Tibial nerve (tissue), 3 donors: ENCODE measurements at regions not wholly inside any gene's neighbourhood (a gene's known extent, or its start where the extent isn't known, plus 50 kb on each side); places are given as distances from the start of the nearest gene placed in this dataset.

Source experiments
- POLR2A ChIP-seq, 2 donors: fragments of 450-650 bp; IDR thresholded peaks; one replicate each; pipeline ENCODE4 v1.6.1; 2017; ENCODE audit warnings: antibody characterized with exemption in 2 of 2, mild to moderate bottlenecking in 2 of 2, moderate library complexity in 2 of 2
- TF ChIP-seq, protein P1 (sequence below), 5 experiments: fragments of 200-600 bp in 3 of 5; fragments of 450-650 bp in 2 of 5; sonication (generic) in 3 of 5; IDR thresholded peaks; one replicate each; pipeline ENCODE4 v1.5.1; 2016 to 2019; ENCODE audit warnings: antibody characterized with exemption in 5 of 5, mild to moderate bottlenecking in 3 of 5, moderate library complexity in 2 of 5

- TF ChIP-seq, protein P1, sequence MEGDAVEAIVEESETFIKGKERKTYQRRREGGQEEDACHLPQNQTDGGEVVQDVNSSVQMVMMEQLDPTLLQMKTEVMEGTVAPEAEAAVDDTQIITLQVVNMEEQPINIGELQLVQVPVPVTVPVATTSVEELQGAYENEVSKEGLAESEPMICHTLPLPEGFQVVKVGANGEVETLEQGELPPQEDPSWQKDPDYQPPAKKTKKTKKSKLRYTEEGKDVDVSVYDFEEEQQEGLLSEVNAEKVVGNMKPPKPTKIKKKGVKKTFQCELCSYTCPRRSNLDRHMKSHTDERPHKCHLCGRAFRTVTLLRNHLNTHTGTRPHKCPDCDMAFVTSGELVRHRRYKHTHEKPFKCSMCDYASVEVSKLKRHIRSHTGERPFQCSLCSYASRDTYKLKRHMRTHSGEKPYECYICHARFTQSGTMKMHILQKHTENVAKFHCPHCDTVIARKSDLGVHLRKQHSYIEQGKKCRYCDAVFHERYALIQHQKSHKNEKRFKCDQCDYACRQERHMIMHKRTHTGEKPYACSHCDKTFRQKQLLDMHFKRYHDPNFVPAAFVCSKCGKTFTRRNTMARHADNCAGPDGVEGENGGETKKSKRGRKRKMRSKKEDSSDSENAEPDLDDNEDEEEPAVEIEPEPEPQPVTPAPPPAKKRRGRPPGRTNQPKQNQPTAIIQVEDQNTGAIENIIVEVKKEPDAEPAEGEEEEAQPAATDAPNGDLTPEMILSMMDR (IDR thresholded peaks at IDR 0.05), result no peak
- TF ChIP-seq POLR2A (IDR thresholded peaks at IDR 0.05), result no peak
Observed at GRCh38 chr5:90111364-90112032, 298.1 kb downstream of the CETN3 start.
